GM18873 (cell line): ENCODE measurements at regions not wholly inside any gene's neighbourhood (a gene's known extent, or its start where the extent isn't known, plus 50 kb on each side); places are given as distances from the start of the nearest gene placed in this dataset.

ENCODE experiments used
- ATAC-seq: cut with Tn5 transposase; IDR thresholded peaks from one replicate; pipeline ENCODE4 v1.9.1; 2021; ENCODE audit warnings: mild to moderate bottlenecking, moderate library complexity, moderate number of reproducible peaks; ENCODE audit not compliant: unreplicated experiment, low FRiP score

DNA sequence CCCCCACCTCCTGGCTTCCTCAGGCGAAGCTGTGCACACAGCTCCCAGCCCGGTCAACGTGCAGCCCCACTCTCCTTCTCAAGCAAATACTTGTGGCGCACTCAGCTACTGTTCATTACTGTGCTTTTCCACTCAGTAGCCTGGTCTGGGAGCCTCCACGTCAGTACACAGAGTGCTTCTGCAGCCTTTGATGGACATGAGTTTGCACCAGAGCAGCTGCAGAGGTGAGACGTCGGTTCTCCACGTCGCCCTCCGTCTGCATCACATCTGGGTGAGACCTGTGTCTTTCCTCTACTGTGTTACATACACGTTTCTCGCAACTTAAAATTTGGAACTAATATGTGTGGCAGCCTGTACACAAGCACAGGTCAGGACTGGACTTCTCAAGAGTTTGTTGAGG, 334.3 kb downstream of the C16orf95 start:
- ATAC-seq = no peak

DNA sequence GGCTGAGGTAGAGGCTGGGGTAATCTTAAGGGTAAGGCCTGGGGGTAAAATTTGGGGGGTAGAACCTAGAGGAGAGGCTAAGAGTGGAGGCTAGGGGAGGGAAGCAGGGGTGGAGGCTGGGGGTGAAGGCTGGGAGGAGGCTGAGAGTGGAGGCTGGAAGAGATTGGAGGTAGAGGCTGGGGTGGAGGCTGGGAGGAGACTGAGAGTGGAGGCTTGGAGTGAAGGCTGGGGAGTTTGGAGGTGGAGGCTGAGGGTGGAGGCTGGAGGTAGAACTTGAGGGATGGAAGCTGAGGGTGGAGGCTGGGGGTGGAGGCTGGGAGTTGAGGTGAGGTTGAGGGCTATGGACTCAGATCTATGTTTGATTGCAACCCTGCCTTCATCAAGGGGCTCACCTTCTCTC, 333.6 kb downstream of the C16orf95 start:
- no peak for ATAC-seq

DNA sequence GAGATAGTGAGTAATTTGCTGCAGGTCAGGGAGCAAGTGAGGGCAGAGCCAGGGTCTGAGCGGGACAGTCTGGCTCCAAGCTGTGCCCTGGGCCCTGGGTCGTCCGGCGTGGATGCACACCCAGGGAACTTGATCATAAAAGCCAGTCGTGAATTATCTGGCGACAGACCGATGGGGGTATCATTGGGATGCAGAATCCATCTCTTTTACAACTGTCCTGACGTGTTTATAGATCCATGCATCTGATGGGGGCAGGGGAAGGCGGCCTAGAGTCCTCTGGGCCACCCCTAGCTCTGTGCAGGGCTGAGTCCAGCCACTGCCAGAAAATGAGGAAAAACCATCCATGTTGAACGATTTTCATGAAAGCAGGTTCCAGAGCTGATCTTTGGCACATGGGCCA, 332.8 kb downstream of the C16orf95 start:
- no peak for ATAC-seq

DNA sequence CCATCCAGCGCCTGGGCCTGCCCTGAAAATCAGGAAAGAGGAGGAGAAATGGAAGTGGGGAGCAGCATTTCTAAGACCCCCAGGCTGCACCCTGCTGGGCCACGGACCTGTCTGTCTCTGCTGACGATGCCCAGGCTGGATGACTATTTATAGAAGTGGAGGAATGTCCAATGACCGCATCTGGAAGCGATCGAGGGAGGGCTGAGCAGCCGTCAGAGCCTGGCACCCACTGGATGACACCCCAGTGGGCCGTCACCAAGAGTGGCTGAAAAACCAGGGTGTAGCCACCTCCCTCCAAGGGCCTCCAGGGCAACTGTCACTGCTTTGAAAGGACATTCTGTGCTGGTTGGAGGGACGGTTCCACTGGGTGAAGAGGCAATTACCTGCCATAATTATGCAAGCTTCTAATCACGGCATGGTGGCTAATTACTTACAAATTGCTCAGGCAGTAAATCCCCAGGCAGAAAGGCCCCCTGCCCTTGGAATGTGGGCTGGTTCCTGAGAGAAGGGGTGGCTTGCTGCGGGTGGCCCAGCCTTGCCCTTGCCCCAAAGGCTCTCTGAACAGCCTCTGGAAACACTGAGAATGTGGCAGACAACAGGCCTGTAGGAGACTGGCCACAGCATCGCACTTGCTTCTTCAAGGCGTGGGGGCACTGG, 332.1 kb downstream of the C16orf95 start:
- no peak for ATAC-seq

DNA sequence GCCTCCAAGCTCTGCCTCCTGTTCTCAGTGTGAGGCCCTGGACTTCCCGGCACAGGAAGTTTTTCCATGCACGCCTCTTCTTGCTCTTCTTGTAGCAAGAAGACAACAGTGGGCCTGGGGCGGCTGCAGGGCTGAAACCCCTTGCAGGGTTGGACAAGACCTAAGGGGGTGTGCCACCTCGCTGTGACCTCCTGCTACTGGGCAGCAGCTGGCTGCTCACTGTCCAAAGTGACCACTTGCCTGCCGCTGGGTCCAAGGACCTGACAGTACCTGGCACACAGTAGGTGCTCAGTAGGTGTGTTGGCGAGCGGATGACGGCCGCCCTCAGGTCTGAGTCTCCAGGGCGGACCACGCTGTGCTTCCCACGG, 331.6 kb downstream of the C16orf95 start:
- ATAC-seq = no peak

DNA sequence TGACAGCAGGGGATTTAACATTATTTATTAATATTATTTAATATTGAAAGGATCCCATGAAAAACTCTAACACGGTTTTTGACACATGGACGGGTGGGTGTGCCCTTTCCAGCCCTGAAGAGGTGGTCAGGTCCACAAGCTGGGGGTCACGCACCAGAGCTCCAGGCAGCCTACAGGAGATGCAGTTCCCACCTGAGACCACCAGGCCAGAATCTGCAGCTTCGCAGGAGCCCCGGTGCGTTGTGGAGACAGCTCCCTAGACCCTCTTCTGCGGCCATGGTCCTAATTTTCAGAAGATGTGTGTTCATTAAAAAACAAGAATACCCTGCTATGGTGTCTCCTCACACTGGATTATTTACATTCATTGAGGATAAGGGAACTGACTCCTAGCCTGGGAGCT, 331.1 kb downstream of the C16orf95 start:
- ATAC-seq = no peak

DNA sequence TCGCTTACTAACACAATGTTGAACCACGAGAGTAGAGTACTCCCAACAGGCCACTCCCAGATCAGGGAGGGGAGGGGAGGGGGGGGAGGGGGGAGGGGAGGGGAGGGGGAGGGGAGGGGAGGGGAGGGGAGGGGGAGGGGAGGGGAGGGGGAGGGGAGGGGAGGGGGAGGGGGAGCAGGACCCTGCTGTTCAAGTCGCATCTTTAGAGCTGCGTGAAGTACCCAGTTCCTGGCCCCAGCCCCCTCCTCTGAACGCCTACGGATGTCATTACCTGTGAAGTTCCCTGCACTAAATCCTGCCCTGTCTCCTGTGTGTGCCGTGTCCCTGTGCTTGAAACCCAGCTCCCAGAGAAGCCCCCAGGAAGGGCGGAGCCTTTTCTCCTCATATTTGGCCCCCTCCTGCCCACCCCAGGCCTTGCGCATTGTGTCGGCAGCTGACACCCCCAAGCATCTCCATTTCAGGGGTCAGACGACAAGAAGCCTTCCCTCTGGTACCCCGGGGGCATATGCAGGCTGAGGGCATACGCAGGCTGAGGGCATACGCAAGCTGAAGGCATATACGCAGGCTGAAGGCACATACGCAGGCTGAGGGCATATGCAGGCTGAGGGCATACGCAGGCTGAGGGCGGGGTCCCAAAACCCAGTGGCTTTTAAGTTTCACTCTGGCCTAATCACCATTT, 330.2 kb downstream of the C16orf95 start:
- no peak for ATAC-seq

DNA sequence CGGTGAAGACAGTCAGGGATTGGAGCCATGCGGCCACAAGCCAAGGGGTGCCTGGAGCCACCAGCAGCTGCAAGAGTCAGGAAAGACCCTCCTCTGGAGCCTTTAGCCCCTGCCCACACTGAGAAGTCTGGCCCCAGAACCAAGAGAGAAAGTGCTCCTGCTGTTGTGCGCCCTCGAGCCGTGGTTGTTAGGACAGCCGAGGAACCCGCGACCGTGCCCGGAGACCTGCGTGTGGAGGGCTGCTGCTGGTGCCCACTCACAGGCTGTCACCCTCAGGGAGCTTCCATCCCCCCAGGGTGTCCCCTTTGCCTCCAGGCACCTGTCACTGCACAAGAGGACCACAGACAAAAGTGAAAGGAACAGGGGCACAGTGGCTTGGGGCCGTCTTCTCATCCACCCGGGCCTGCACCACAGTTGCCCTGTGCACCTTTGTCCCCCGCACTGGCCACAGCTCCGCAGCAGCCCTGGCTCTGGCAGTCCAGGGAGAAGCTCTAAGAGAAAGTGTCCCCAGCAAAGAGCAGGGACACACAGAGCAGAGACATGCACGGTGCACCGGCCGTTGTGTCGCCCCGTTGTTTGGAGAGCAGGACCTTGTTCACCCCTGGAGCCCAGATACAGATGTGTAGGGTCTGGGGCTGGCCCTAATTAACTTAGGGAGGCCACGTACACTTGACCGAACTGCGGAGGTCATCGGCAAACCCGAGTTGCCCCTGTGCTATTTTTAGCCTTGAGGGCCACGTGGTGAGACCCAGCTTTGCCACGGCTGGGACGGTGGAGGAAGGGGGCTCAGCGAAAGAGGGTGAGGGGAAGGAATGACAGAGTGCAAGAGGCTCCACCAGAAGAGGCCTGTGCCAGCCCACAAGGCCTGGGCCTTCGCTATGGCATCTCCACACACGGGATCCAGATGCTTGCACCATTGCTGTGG, 329.2 kb downstream of the C16orf95 start:
- ATAC-seq = no peak

DNA sequence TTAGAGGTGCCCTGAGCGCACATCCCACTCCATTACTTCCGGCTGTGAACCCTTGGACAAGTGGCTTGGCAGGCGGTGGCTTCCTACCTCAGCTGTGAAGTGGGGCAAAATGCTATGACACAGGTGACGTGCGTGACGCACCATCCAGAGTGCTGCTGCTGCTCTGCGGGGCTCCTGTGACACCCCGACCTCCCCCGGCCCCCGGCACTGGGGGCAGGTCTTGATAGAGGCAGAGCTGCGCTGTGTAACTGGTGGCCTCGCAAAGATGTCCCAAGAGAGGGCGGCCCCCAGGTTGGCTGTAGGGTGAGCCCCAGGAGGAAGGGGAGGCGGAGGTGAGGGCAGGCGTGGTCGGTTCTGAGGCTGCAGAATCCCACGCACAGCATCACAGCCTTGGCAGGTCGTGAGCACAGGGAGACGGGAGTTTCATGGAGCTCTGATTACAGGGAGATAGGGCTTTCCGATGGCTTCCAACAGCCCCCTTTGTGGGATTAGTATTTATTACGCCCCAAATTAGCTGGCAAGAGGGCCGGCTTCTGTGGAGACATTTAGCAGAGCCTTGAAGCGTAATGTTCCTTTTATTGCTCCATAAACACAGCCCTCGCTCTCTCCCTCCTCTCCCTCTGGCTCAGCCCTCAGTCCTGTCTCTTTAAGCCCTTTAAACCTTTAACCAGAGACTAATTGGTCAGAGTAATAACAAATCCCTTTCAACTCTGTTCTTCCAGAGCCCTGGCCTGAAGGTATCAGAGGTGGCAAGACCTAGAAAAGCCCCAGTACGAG, 328.1 kb downstream of the C16orf95 start:
- no peak for ATAC-seq

DNA sequence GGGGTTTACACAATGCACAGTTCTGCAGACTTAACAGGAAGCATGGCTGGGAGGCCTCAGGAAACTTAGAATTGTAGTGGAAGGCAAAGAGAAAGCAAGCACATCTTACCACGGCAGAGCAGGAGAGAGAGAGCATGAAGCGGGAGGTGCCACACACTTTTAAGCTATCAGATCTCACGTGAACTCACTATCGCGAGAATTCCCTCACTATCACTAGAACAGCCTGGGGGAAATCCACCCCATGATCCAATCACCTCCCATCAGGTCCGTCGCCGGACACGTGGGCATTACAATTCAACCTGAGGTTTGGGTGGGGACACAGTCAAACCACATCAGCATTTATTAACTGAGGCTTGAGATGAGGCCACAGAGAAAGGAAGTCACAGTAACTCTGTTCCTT, 326.7 kb downstream of the C16orf95 start:
- ATAC-seq = no peak

DNA sequence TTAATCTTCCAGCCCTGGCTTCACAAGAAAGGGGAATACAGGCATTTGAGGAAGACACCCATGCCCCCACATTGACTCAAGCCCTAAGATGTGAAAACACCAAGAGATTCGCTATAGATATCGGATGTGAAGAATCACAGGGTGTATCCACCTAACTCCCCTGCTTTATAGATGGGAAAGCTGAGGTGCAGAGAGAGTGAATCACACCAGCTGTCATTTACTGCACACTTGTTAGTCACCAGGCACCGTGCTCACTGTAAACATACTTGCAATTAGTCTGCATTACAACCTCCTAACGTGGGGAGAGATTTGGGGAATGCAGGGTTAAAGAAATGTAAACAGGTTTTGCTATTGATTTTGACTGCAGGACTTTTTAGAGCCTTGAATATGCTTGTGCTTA, 325.5 kb downstream of the C16orf95 start:
- ATAC-seq = no peak

DNA sequence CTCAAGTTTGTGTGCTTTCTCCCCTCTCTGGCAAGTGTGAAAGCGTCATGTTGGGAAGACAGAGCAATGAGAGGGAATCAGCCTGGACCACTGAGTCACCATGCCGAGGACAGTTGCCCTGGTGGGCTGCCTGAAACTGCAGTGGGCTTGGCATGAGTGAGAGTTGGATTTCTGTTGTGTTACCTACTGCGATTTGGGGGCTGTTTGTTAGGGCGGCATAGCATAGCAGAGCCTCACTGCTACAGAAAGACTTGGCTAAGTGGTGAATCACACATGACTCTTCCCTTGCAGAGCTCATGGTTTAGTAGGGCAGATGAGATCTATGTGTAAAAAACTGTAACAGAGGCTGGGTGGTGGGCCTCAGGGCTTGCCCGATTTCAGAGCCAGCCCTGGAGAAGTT, 324.6 kb downstream of the C16orf95 start:
- no peak for ATAC-seq

DNA sequence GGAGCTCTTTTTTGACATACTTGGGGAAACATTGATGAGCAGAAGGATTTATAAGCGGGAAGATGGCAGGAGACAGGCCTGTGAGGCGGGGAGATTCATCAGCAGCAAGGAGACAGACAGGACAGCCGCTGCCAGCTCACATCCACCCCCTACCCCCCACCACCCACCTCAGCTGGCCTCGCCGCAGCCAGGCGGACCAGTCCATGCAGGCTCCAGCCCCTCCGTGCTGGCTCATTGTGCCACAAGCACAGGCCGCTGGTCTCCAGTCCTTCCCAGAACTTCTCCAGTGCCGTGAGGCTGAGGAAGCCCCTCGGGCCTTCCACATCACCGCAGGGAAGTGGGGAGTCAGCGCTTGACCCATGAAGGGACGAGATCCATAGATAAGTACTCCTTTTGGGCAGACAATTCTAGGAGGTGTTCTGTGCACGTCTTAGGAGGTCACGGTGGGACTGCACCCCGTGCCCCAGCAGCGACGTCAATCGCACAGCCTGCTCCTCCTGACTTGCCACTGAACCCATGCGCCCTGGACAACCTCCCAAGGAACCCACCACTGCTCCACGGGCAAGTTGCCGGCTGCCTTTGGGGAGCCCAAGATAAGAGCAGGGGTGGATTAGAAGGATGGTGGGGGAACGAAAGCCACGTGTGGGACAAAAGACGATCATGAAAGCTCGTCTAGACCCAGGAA, 323.6 kb downstream of the C16orf95 start:
- no peak for ATAC-seq

DNA sequence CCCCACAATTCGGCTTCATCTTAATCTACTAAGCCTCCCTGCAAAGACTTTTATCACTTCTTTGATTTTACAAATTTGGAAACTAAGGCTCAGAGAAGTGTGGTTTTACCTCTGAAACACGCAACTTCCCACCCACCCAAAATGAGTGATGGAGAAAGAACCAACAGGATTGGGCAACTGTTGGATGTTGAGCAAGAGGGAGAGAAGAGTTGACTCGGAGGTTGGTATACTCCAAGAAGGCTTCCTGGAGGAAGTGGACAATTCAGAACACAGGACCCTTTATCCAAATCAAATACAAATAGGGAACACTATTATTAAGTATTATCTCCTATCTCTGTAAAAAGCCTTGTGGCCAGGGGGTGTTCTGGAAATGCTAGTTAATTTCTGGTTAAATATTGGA, 323.0 kb downstream of the C16orf95 start:
- no peak for ATAC-seq

DNA sequence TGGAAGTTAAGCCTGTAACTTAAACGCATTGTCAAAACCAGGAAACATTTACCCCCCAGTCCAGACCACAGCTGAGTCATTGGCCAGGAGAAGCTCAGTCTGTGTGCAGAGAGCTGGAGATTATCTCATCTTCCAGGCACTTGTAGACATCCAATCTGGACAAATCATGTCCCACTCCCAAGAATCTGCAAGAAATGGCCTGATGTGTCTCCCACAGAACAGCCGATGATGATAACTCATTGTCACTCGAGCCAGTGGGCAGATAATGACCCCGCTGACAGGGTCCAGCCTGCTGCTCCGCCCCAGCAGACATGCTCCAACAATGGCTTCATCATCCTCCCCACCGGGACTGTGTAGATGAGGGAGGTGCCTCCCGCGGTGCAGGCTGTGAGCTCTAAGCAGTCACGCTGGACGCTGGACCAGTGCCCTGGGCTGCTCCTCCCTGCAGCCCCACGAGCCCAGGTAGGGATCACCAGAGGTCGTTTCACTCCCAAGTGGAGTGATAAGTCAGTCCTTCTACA, 322.5 kb downstream of the C16orf95 start:
- no peak for ATAC-seq

DNA sequence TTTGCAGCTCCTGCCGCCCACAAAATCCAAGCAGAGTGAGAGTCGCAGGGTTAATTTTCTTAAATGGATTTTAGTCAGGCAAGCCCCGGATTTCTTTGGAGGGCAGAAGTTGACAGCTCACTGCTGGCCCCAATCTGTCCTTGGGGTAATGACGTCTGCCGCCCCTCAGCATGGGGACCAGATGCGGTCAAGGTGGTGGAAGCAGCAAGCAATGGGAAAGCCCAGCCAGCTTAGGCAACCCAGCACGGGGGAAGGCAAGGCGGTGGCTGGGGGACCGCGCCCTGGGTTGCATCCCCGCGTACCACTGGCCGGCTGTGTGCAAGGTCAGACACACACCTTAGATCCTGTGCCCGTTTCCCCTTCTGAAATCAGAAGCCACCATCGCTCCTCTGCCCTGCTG, 321.7 kb downstream of the C16orf95 start:
- ATAC-seq = no peak

DNA sequence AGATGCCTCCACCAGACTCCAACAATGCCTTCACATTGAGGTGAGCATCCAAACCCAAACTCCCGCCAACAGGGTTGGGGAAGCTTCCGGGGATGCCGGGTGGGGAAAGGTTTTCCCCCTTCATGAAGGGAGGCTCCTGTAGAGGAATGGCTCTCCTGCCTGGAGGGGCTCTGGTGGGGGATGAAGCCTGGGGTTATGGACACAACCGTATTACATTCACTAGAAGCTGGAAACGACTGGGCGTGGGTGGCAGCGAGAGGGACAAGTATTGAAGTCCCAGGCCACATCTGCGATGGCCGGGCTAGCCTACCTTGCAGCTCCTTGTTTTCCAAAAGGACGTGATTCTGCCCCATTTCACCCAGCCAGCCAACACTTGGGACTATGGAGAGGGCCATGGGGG, 321.1 kb downstream of the C16orf95 start:
- no peak for ATAC-seq

DNA sequence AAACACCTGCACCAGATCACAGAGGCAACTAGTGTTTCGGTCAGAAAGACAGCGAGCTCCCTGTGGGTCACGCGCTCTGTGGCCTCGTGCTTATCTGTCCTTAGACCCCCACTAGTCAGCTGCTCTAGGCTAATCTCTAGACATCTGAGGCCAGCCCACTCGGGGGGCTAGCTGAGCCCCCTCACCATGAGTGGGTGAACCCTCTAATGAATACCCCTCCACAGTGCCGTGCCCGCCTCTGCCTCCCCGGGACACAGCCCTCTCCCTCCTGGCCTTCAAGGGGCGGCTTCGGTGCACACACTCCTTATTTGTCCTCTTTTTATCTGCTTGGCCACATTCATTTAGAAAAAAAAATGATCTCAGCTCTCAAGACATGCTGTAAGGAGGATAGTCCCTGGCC, 320.1 kb downstream of the C16orf95 start:
- ATAC-seq = no peak

DNA sequence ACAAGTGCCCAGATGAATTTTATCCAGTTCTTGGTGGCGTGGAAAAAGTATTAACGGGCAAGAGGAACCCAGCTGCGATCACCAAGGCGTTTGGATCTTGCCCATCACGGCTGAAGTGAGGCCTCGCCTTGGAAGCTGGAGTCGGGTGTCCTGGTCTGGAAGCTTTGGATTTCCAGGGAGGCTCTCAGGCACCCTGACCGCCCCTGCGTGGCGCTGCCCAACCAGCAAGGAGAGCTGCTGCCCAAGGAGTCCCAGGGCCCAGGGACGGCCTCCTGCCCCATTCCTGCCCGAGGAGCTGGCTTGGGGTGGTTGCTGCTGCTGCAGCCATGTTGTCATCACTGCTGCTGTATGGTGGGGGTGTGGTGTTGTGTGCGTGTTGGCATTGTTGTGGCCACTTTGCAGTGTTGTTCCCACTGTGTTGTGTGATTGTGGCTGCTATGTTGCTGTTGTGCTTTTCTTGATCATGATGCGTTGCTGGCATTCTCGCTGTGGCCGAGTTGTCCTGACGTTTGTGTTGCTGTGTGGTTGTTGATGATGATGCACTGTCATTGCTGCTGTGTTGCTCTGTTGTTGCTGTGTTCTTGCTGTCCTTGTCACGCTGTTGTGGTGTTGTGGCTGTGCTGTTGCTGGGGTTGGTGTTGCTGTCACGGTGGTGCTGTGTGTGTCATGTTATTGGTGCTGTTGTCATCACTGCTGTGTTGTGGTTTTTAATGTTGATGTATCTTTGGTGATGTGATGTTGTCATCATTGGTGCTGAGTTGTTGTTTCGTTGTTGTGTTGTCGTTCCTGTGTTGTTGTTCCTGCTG, 318.8 kb downstream of the C16orf95 start:
- ATAC-seq = no peak
